BLaER1 treated with 17β-estradiol and CSF1 and Interleukin-3, amounts not matched to agents 10 nM and 100 nM (cell line): ENCODE measurements at regions not wholly inside any gene's neighbourhood (a gene's known extent, or its start where the extent isn't known, plus 50 kb on each side); places are given as distances from the start of the nearest gene placed in this dataset.

ENCODE experiments used
- H3K27ac ChIP-seq, 11 experiments: shearing (Covaris generic); formaldehyde crosslinking; 2 replicates each; pipeline ENCODE4 v1.8.1; 2022
- H3K27me3 ChIP-seq, 11 experiments: shearing (Covaris generic); formaldehyde crosslinking; 2 replicates each; pipeline ENCODE4 v1.8.1; 2022
- H3K36me3 ChIP-seq, 11 experiments: shearing (Covaris generic); formaldehyde crosslinking; 2 replicates each; pipeline ENCODE4 v1.8.1; 2022
- H3K4me1 ChIP-seq, 10 experiments: shearing (Covaris generic); formaldehyde crosslinking; 2 replicates each; pipeline ENCODE4 v1.8.1; 2022
- H3K4me2 ChIP-seq, 11 experiments: shearing (Covaris generic); formaldehyde crosslinking; 2 replicates each; pipeline ENCODE4 v1.8.1; 2022
- H3K4me3 ChIP-seq, 10 experiments: shearing (Covaris generic); formaldehyde crosslinking; 2 replicates each; pipeline ENCODE4 v1.8.1; 2022
- H3K9ac ChIP-seq, 11 experiments: shearing (Covaris generic); formaldehyde crosslinking; 2 replicates each; pipeline ENCODE4 v1.8.1; 2022
- H3K9me3 ChIP-seq, 11 experiments: shearing (Covaris generic); formaldehyde crosslinking; replicated peaks in 1 of 11; 2 replicates each; pipeline ENCODE4 v1.8.1; 2022
- H4K20me1 ChIP-seq, 11 experiments: shearing (Covaris generic); formaldehyde crosslinking; 2 replicates each; pipeline ENCODE4 v1.8.1; 2022
- Cebpa-rat ChIP-seq, 11 experiments: shearing (Covaris generic); IDR thresholded peaks; 2 replicates each; pipeline ENCODE4 v1.8.1; 2022

DNA sequence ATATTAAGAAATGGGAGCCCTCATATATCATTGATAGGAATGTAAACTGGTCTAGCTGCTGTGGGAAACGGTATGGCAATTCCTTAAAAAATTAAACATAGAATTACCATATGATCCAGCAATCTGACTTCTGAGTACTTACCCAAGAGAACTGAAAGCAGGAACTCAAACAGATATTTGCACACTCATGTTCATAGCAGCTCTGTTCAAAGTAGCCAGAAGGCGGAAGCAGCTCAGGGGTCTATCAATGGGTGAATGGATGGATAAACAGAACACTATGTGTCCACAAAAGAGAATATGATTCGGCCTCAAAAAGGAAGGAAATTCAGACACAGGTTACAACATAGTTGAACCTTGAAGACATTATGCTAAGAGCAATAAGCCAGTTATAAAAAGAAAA lies 135.7 kb upstream of the NDUFV2 start:
- Histone ChIP-seq H3K4me1 (peaks cover 0 to 18% (median 10%) of the 10 kb centered on the region in 10 experiments; a peak in 14 of 20 replicates), H3K4me2 (no peak overlapping the region), H4K20me1 (no peaks in the 10 kb centered on the region), H3K36me3 (no peaks in the 10 kb centered on the region), H3K9me3 (peaks cover 0 to 22% (median 8%) of the 10 kb centered on the region in 11 experiments; a peak in 9 of 22 replicates), H3K9ac (no peak overlapping the region), H3K4me3 (no peak overlapping the region), H3K27me3 (no peaks in the 10 kb centered on the region), H3K27ac (no peak overlapping the region)
- no peak for TF ChIP-seq Cebpa-rat (IDR thresholded peaks at IDR 0.05)

DNA sequence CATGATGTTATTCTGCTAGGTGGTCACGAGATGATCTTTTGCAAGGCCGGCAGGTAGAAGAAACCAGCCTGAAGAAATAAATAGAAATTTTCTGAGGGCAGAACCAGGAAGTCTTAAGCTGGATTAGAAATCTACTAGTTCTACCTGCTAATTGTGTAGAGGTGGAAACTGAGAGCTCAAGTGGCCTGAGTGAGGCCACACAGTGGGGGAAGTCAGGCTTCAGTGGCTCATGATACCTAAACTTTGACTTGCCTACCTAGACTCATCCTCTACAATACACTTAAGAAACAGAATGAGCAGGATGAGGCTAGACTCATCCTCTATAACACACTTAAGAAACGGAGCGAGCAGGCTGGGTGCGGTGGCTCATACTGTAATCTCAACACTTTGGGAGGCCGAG lies 134.9 kb upstream of the NDUFV2 start:
- H3K27me3 ChIP-seq: no peaks in the 10 kb centered on the region
- no peak overlapping the region for H3K27ac ChIP-seq
- no peak overlapping the region for H3K4me2 ChIP-seq
- H3K4me1 ChIP-seq: peaks cover 0 to 21% (median 11%) of the 10 kb centered on the region in 10 experiments; a peak in 14 of 20 replicates
- no peak overlapping the region for H3K9ac ChIP-seq
- H3K36me3 ChIP-seq: no peaks in the 10 kb centered on the region
- no peak overlapping the region for H3K4me3 ChIP-seq
- no peaks in the 10 kb centered on the region for H4K20me1 ChIP-seq
- H3K9me3 ChIP-seq: peaks cover 0 to 27% (median 8%) of the 10 kb centered on the region in 11 experiments; a peak in 9 of 22 replicates
- no peak for TF ChIP-seq Cebpa-rat (IDR thresholded peaks at IDR 0.05)

DNA sequence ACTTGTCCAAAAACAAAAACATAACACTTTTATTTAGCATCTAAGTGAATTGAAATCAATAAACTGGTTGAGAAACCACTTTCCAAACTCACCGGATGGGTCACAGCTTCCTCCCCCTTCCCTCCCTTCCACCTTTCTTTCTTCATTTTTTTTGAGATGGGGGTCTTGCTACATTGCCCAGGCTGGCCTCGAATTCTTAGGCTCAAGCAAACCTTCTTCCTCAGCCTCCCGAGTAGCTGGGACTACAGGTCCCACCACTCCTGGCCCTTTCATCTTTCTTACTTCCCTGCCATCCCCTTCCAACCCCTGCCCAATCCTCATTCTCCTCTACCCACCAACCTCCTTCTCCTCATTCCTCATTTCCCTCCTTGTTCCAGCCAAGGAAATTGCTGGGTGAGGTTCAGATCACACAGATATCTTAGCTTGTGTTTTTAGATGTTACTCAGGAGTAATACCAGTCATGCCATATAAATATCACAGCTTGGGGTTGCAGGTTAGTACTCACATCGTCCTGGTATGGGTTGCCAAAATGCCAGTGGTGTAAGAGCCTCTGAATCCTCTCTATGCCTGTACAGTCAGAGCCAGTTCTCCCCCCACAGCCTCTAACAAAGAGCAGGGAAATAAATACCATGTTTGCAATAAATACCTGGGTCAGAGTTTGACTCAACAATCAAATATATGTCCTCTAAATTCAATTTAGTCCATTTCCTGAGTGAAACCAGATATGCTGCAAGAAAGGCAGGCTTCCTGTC lies 132.7 kb upstream of the NDUFV2 start:
- no peak overlapping the region for H3K27ac ChIP-seq
- peak overlapping the region in 8 of 11 experiments; percentile 9 to 53 (median 34); a peak in 11 of 22 replicates for H3K4me2 ChIP-seq
- H3K9ac ChIP-seq: no peak overlapping the region
- H3K36me3 ChIP-seq: no peaks in the 10 kb centered on the region
- no peaks in the 10 kb centered on the region for H3K27me3 ChIP-seq
- H4K20me1 ChIP-seq: no peaks in the 10 kb centered on the region
- no peak overlapping the region for H3K4me3 ChIP-seq
- no peak for TF ChIP-seq Cebpa-rat (IDR thresholded peaks at IDR 0.05)
- H3K4me1 ChIP-seq: peaks cover 0 to 17% (median 10%) of the 10 kb centered on the region in 10 experiments; a peak in 14 of 20 replicates
- H3K9me3 ChIP-seq: peaks cover 14 to 41% (median 28%) of the 10 kb centered on the region in 11 experiments

DNA sequence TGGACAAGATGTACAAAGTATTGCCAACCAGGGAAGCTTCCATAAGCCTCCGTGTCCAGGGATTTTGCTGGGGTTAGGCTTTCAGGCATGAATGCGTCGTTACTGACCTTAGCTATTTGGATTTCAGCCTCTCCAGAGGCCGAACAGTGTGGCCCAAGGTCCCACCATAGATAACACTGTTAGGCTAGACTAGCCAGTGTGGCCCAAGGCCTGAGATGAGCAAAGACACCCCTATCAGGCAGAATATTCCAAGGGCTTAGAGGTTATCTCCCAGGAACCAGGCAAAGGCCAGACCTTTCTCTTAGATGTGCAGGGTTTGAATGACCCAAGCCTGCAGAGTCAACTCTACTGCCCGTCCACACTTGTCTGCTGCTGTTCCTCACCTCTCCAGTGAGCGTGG lies 131.7 kb upstream of the NDUFV2 start:
- TF ChIP-seq Cebpa-rat (IDR thresholded peaks at IDR 0.05): no peak
- Histone ChIP-seq H3K4me3 (no peak overlapping the region), H3K9ac (no peak overlapping the region), H3K27ac (no peak overlapping the region), H4K20me1 (no peaks in the 10 kb centered on the region), H3K27me3 (no peaks in the 10 kb centered on the region), H3K4me1 (peaks cover 0 to 21% (median 13%) of the 10 kb centered on the region in 10 experiments; a peak in 15 of 20 replicates), H3K9me3 (peaks cover 14 to 41% (median 28%) of the 10 kb centered on the region in 11 experiments), H3K4me2 (peak overlapping the region in 5 of 11 experiments; percentile 9 to 53 (median 38); a peak in 7 of 22 replicates), H3K36me3 (no peaks in the 10 kb centered on the region)

DNA sequence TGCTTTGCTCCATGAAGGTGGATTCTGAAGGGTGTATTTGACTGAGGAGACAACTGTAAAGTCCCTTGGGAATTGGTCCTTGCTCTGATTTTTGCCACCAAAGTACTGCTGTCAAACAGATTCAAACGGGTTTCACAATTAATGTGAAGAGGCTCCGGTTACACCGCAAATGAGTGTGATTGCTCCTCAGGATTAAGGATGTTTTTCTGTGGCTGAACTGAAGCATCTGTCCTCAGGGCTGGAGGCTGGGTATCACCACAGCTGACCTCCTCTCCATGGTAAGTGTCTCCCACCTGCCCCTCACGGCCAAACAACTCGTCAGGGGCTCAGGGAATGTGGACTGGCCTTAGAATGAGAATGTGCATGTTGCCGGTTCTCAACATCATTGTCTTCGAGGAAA lies 130.4 kb upstream of the NDUFV2 start:
- no peaks in the 10 kb centered on the region for H3K27me3 ChIP-seq
- TF ChIP-seq Cebpa-rat (IDR thresholded peaks at IDR 0.05): no peak
- peaks cover 16 to 45% (median 29%) of the 10 kb centered on the region in 11 experiments for H3K9me3 ChIP-seq
- peak overlapping the region in 2 of 11 experiments; percentile 5 to 32; a peak in 2 of 22 replicates for H3K4me2 ChIP-seq
- no peaks in the 10 kb centered on the region for H4K20me1 ChIP-seq
- no peaks in the 10 kb centered on the region for H3K36me3 ChIP-seq
- no peak overlapping the region for H3K27ac ChIP-seq
- H3K4me1 ChIP-seq: peaks cover 0 to 33% (median 19%) of the 10 kb centered on the region in 10 experiments; a peak in 15 of 20 replicates
- H3K4me3 ChIP-seq: no peak overlapping the region
- H3K9ac ChIP-seq: no peak overlapping the region

DNA sequence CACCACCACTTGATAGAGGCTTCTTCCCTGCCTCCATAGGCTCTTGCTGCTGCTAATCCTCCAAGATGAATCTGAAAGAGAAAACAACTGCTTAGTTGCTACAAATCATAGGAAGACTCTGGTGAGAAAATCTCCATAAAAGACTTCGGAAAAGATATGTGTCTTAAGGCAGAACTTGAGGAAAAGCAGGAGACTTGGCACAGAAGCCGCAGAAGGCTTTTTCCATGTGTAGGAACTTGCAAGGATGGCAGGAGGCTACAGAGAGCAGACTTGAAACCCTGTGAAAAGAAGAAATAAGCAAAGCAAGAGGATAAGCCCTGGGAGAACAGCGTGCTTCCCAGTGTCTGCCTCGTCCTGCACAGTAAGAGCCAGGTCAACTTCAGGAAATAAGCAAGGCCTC lies 128.2 kb upstream of the NDUFV2 start:
- Histone ChIP-seq H4K20me1 (no peaks in the 10 kb centered on the region), H3K4me1 (peaks cover 0 to 54% (median 33%) of the 10 kb centered on the region in 10 experiments; a peak in 16 of 20 replicates), H3K9me3 (peaks cover 16 to 46% (median 29%) of the 10 kb centered on the region in 11 experiments), H3K36me3 (no peaks in the 10 kb centered on the region), H3K4me2 (no peak overlapping the region), H3K4me3 (no peak overlapping the region), H3K27me3 (no peaks in the 10 kb centered on the region), H3K9ac (no peak overlapping the region), H3K27ac (no peak overlapping the region)
- no peak for TF ChIP-seq Cebpa-rat (IDR thresholded peaks at IDR 0.05)

DNA sequence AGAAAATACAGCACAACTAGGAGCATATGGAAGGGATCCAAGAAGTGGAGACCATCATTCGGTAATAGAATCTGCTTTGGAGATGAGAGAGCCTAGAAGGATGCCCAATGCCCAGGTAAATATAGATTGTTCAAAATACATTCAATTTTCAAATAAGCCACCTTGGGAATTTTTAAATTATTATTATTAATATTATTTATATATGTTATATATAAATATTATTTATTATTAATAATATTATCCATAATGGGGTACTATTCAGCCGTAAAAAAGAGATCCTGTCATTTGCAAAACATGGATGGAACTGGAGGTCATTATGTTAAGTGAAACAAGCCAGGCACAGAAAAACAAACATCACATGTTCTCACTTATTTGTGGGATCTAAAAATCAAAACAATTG lies 127.8 kb upstream of the NDUFV2 start:
- Histone ChIP-seq H3K36me3 (no peaks in the 10 kb centered on the region), H3K4me3 (no peak overlapping the region), H3K27ac (no peak overlapping the region), H3K9ac (no peak overlapping the region), H3K27me3 (no peaks in the 10 kb centered on the region), H3K4me2 (no peak overlapping the region), H3K9me3 (peaks cover 16 to 42% (median 29%) of the 10 kb centered on the region in 11 experiments), H3K4me1 (peaks cover 0 to 58% (median 35%) of the 10 kb centered on the region in 10 experiments; a peak in 16 of 20 replicates), H4K20me1 (no peaks in the 10 kb centered on the region)
- no peak for TF ChIP-seq Cebpa-rat (IDR thresholded peaks at IDR 0.05)

DNA sequence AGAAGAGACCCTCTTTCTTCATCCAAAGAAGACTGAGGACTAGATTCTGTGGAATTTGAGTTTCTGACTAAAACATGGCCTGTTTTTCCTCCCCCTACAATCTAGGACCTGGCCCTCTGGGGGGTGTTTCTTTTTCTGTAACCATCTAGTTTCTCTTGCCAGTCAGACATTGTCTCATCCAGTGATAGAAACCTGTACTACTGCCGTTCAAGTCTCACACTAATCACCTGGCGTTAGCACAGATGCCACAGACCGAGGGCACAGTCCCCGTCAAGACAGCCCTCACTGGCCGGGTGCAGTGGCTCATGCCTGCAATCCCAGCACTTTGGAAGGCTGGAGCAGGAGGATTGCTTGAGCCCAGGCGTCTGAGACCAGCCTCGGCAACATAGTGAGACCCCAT lies 126.9 kb upstream of the NDUFV2 start:
- Histone ChIP-seq H4K20me1 (no peaks in the 10 kb centered on the region), H3K4me3 (no peak overlapping the region), H3K9ac (no peak overlapping the region), H3K27ac (no peak overlapping the region), H3K27me3 (no peaks in the 10 kb centered on the region), H3K36me3 (no peaks in the 10 kb centered on the region), H3K9me3 (peaks cover 14 to 39% (median 29%) of the 10 kb centered on the region in 11 experiments), H3K4me1 (peaks cover 0 to 59% (median 32%) of the 10 kb centered on the region in 10 experiments; a peak in 14 of 20 replicates), H3K4me2 (peak overlapping the region in 4 of 11 experiments; percentile 2 to 49 (median 29); a peak in 7 of 22 replicates)
- no peak for TF ChIP-seq Cebpa-rat (IDR thresholded peaks at IDR 0.05)

DNA sequence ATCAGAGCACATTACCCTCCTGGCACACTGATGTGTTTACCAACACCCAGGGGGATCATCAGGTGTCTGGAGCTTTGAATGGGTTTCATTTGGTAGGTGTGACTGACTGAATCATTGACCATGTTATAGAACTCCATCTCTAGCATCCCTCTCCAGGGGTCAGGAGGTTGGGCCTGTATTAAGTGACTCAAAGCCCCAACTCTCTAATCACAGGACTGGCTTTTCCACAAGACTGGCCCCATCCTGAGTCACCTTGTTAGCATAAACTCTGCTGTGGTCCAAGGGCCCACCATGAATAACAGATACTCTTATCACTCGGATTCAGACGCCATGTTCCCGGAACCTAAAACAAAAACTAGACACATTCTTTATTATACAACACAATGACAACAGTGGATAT lies 125.9 kb upstream of the NDUFV2 start:
- Histone ChIP-seq H3K27ac (no peak overlapping the region), H3K4me2 (peak overlapping the region in 5 of 11 experiments; percentile 2 to 49 (median 34); a peak in 7 of 22 replicates), H3K36me3 (no peaks in the 10 kb centered on the region), H3K9me3 (peaks cover 14 to 32% (median 24%) of the 10 kb centered on the region in 11 experiments), H4K20me1 (no peaks in the 10 kb centered on the region), H3K27me3 (no peaks in the 10 kb centered on the region), H3K4me1 (peaks cover 0 to 67% (median 41%) of the 10 kb centered on the region in 10 experiments; a peak in 13 of 20 replicates), H3K9ac (no peak overlapping the region), H3K4me3 (no peak overlapping the region)
- TF ChIP-seq Cebpa-rat (IDR thresholded peaks at IDR 0.05): no peak
